NCI-H2227 (cell line): ENCODE measurements at regions not wholly inside any gene's neighbourhood (a gene's known extent, or its start where the extent isn't known, plus 50 kb on each side); places are given as distances from the start of the nearest gene placed in this dataset.

ENCODE experiments used
- DNase-seq: peaks from one replicate; lab custom pipeline; 2025; ENCODE audit not compliant: unreplicated experiment; lab: John Stamatoyannopoulos, UW

DNA sequence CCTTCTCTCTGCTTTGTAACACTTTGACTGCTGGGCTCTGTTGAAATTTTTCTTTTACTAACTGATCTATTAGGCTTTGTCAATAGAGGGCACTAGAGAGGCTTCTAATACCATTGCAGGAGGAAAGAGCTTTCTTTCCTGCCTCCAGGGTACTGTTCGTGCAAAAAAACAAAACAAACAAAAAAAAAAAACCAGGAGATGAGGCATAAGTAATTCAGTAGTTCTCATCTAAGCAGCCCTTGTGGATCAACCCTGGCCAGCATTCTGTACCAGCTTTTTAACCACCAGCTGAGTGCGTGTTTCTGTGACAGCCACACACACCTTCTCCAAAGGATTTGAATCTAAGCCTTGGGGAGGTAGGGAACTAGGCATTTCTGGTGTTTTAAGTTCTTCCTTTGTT lies 1707.6 kb upstream of the SLC10A2 start:
- no peak for DNase-seq

DNA sequence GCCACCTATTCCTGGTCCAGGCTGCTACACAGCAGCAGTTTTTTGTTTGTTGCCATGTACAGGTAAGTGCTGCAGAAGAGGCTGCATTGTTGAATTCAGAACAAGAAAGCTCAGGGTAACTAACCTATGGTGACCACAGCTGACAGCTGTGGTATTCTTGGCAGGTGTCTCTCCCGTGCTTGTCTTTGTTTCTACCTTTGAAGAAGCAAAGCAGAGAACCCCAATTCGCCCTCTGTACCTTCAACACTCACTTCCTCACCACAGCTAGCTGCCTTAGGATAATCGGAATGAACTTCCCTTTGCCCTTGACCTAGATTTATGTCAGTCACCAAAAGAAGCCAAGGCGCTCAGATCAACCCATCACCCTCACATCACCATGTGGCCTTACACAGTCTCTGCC lies 1703.3 kb upstream of the SLC10A2 start:
- no peak for DNase-seq

DNA sequence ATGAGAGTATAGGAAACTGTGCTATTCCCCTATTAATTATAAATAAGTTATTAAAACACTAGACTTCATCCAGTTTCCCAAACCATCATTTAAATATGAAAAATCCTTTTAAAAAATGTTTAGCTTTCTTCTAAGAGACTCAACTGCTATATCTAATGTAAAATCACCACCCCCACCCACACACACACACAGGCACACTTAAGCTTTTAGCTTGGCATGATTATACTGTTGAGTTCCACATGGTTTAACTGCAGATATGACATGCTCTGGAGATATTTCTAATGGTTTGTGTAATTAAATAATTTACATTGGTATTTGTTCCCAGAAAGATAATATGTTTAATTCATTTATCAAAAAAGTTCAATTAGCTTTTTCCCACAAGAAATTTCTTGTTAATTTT lies 1700.1 kb upstream of the SLC10A2 start:
- no peak for DNase-seq

DNA sequence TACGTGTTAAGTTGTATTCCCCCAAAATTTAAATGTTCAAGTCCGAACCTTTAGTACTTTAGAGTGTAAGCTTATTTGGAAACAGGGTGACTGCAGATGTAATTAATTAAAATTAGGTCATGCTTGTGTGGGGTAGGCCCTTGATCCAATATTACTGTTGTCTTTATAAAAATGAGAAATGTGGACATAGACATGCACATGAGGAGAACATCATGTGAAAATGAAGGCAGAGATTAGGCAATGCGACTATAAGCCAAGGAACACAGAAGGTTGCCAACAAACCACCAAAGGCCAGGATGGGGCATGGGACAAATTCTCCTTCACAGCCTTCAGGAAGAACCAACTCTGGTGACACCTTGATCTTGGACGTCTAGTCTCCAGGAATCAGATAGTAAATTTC lies 1698.4 kb upstream of the SLC10A2 start:
- no peak for DNase-seq

DNA sequence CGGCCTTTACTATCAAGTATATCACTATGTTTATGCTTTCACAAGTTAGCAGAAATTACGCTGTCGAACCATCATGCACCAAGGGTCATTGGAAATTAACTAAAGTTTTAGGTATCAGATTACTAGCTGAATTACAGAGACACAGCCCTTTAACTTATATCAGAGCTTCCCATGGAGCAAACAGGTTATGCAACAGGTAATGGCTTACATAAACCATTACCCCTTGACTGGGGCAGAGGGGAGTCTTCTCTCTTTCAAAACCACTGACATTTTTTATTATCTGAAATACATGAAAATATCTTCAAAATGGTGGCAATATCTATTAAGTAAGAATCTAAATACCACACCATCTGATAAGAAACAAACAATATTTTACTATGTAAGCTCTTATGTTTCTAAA lies 1692.9 kb upstream of the SLC10A2 start:
- DNase-seq, result no peak

DNA sequence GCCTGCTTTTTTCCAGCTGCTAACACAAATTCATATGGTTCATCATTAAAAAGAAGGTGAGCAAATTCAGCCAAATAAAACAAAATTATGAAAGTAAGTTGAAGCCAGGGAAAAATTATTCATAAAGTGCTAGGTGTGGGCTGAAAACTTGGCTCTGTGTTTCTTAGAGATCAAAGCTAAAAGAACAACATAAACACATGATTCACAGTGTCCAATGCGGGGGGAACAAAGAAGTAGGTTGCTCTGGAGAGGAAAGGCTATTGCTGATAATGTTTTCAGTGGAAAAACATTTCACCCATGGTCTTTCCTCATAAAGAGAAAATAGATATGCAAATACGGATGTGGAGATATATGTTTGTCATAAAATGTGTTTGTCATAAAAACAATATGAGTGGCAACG lies 1691.5 kb upstream of the SLC10A2 start:
- DNase-seq, result no peak

DNA sequence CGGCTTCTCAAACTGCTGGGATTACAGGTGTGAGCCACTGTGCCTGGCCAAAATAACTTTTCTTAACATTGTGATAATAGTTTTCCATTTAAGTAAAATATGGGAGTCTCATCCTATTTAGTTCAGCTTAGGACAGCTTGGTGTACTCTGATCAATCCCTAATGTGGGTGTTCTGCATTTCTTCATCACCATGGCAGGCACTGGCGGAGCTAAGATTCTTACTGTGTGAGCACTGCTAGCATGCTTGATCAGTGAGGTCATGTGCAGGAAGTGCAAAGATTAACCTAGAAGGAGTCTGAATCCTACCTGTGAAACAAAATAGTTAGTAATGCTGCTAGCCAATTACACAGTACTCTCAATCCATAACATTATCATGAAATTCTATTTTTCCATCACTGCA lies 1684.2 kb upstream of the SLC10A2 start:
- DNase-seq, result no peak

DNA sequence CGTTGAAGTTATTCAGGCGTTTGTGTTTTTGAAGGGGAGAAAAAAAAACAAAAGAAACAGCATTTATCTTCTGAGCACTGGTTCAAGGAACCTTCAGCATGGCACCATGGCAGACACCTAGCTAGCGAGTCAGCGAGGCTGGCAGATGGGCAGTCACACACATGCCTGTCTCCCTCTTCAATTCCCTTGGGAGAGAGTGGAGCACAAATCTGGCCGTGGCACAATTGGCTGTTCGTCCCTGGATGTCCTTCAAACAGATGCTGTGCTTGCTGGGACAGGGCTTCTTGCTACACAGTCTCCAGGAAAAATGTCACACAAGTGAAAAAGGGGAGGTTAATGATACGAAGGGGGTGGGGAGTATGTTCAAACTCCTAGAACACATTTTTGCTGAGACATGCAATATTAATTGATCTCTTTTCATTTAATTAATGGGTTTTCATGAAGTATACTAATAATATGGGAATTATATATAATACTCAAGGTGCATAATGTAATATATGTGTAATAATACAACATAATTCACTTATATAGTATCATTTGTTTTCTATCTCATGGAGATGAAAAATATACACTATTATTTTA lies 1674.5 kb upstream of the SLC10A2 start:
- no peak for DNase-seq

DNA sequence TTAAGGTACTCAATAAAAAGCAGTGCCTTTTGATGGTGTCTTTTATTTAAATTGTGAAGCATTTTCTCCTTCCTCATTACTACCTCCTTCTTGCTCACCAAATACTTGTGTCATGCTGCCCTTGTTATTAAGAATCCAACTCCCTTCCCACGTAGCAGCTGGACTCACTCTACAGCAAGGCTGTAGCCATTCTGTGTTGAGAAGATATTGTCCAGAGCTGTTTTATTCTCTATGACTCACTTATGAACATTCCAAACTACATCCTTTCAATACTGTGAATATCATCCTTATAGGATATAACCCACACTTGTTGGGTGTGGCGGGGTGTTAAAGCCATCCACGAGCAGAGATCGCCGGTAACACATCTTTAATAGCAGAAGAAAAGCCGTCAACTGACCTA lies 1671.5 kb upstream of the SLC10A2 start:
- no peak for DNase-seq

DNA sequence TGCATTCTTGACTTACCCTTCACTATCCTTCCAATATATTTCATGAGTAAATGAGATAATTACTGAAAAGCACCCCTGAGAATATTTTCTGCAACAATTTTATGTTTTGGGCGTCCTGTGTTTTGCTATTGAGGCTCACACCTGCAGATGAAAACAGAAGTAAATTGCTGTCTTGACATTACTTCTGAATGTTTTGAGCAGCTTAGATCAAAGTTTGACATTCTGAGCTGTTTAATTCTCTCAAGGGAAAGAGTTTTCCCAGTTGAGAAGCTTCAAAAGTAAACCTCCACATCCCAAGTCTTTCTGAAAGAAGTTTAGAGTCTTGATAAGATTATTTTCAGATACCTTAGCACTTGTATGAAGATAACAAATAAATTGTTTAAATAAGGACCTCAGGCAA lies 1667.2 kb upstream of the SLC10A2 start:
- DNase-seq, result no peak

DNA sequence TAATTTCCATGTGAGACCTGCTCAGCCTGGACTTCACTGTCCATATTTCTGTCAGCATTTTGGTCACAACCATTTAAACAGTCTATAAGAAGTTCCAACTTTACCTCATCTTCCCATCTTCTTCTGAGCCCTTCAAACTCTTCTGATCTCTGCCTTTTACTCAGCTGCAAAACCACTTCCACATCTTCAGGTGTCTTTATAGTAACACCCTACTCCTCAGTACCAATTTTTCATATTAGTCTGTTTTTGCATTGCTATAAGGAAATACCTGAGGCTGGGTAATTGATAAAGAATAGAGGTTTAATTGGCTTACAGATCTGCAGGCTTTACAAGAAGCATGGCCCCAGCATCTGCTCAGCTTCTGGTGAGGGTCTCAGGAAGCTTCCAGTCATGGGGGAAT lies 1648.9 kb upstream of the SLC10A2 start:
- no peak for DNase-seq

DNA sequence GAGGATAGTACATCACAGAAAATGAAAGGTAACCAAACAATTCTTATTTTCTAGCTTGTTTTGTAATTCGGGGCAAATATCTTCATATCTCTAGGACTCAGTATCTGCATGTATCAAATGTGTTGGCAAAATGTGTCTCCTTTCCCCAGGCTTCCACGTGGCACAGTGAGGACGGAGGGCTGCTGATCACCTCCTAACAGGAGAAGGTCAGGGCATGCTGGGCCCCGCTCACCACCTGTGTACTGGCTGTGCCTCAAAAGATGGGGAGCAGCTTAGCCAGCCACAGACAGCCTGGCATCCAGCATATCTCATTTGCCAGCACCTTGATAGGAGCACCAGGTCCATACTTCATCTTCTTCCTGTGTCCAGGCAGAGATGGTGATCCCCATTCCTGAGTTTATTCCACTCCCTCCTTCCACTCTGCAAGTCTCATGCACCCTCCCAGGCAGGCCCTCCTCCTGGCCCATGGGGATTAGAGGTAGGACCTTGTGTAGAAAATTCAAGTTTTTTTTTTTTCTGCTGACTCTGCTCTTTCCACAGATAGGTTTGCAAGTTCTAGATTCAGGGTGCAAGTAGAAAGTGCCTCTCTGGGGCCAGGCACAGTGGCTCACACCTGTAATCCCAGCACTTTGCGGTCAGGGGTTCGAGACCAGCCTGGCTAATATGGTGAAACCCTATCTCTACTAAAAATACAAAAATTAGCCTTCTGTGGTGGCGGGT lies 1639.0 kb upstream of the SLC10A2 start:
- no peak for DNase-seq

DNA sequence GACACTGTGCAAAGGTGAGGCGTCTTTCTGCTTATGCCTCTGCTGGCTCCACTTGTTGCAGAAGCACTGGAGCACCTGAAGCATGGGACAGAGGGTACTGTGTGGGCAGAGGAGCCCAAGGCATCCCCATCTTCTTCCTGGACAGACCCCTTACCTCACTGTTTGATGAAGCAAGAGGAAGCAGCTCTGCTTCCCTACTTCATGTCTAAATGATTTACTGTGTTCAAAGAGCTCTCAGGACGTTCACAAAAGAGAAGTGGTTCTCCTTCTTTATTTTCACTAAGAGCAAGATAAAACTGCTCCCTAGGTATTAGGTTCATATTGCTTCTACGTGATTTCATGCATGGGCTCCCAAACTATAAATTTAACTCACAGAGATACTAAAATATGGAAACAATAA lies 1635.4 kb upstream of the SLC10A2 start:
- no peak for DNase-seq

DNA sequence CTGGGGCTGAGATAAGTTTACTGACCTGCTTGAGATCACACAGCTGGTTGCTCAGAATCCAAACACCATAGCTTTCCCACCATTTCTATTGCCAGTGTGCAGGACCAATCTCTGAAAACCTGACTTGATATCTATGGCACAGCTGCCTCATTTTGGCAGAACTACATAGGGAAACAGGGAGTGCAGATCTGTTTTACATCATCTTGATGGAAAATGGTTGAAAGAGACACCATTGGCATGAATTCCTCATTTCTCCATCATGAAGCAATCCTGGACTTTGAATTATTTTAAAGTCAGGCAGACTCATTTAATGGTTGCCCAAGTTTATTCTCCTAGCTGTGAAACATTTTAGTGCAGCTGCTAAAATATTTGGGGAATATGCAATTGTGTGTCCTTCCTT lies 1628.2 kb upstream of the SLC10A2 start:
- no peak for DNase-seq

DNA sequence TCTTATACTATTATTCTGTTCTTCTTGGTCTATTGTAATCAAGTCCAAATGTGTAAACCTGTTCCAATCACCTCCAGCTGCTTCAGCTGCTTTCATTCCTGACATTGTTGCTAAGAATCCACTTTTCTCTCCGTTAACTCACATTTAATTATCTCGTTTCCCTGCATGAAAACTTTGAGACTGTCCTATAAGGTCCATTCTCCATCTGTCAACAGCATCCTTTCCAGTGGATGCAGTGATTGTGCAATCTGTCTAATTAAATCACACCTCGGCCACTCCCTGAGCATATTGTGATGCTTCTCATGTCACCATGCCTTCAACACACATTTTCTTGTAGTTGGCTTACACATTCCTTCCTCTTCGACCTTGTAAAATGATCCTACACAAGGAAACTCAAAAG lies 1626.9 kb upstream of the SLC10A2 start:
- no peak for DNase-seq

DNA sequence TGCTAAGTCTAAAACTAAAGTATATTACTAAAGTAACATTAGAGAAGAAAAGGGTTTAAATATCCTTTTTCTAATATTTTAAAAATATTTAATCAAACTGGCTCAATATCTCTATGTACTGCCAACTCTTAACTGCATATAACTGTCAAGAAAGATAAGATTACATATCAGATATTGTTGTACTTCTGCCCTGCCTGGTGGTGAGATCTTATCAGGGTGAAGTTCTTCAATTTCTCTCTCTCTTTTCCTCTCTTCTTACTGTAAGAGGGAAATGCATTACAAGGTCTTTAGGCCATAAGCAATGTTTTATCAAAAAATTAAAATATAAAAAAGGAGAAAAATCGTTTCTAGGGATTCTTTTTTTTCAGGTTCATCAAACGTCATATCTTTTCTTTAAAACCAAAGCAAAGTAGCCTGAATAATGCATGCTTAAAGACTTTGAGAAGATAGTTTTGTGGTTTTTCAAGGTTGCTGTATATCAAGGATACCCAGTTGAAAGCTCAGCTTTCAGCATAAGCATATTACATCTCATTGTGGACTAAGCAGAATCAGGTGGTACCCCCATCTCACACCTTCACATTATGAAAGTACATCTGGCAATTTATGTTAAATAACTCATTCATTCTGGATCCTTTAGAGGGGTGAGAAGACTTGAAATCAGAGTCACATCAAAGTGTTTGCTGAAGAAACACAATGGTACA lies 1625.7 kb upstream of the SLC10A2 start:
- no peak for DNase-seq

DNA sequence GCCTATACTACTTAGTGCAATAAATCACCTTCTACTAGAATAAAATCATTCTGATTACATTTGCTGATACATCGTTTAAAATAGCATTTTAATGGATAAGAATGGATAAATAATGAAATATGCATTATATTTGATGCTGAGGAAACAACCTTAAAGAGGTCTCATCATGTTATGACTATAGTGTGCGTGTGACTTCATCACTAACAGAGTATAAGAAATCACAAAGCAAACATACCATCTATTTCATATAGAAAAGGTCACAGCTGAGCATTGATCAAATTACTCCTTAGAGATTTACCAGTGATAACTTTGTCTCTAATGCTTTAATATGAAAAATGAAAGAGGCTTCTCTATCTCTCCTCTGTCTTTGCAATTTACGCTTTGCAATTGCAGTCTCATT lies 1620.3 kb upstream of the SLC10A2 start:
- DNase-seq, result no peak

DNA sequence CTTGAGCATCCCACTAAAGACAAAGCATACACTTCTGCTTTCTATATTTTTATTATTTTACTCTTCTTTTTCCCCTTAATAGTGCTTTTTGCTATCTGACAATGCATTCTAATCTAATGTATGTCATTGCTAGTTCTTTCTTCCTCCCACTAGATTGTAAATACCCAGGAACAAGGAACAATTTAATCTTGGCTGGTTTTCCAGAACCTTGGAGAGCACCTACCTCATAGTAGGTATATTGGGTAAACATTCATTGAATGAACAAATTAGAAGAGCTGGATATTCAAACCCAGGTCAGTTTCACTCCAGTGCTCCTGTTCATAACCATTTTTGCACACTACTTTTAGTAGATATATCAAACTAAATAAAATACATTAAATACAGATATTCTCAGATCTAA lies 1617.6 kb upstream of the SLC10A2 start:
- no peak for DNase-seq

DNA sequence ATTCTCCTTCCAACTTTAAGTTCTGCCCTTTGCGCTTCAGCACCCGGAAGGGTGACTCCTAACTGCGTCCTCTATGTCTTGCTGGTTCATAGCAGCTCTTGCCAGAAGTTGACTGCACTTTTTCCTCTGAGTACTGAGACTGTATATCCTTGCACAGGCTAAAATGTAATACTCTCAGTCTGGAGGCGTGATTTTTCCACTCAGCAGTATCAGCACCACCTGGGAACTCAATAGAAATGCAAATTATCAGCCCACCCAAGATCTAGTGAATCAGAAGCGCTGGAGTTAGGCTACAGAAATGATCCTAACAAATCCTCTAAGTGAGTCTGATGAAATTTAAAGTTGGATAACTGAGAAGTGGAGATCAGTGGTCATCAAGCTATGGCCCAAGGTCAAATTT lies 1611.9 kb upstream of the SLC10A2 start:
- no peak for DNase-seq

DNA sequence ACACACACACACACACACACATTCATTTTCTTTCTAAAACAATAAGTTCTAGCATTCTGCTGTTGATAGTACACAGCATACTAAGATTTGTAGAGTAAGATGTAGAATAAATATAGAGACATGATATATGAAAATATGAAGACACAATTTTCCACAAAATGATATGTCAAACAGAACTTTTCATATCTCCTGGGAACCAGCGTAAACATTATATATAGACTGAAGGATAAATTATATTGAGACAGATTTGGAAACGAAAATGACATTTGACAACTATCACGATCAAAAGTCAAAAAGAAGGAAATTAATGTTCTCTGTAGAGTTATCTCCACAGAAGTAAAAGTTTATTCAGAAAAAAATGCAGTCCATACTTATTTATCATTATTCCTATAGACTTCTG lies 1605.7 kb upstream of the SLC10A2 start:
- DNase-seq, result no peak

DNA sequence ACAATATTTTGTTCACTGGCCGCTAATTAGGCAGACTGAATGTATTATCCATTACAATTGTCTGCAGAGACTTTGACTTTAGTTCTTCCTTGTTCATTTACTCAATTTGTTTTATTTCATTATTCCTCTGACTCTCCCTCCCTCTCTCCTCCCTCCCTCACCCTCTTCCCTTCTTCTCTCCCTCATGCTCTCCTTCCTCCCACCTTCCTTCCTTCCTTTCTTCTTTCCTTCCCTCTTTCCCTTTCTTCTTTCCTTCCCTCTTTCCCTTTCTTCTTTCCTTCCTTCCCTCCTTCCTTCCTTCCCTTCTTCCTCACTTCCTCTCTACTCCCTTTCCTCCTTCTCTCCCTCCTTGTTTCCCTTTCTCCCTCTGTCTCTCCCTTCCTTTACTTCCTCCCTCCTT lies 1591.0 kb upstream of the SLC10A2 start:
- no peak for DNase-seq

DNA sequence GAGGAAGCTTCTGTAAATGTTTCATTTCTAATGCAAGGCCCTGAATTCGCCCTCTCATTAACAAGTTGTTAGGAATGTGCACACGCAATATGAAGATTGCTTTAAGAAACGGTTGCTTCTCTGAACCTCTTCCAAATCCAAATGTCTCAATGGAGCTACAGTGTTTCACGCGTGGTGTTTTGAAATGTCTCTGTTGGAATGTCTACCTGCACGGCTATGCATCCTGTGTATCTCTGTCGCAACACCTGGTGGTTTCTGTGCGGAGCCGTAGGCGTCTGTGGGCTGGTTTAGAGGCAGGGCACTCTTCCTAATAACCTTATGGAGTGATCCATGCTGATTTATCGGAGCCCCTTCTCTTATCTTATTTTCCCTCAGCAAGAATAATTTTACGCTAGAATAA lies 1584.2 kb upstream of the SLC10A2 start:
- DNase-seq, result no peak

DNA sequence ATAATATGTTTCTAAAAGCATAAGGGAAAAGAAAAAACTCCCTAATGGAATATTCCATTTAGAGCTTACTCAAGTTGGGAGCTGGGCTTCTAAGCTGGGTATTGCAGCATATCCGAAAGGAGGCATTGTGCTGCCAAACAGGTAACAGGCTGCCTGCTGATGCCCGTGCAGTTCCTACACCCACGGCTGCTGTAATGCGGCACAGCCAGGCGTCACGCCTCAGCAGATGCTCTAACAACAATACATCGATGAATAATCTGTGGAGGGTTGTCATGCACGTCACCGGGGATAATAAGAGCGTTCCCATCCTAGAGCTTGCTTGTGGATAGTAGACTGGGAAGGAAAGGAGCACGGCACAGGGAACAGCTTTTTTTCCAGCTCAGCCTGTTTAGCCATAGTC lies 1582.1 kb upstream of the SLC10A2 start:
- DNase-seq, result peak; percentile 31
